Panc1 (cell line): ENCODE measurements at regions not wholly inside any gene's neighbourhood (a gene's known extent, or its start where the extent isn't known, plus 50 kb on each side); places are given as distances from the start of the nearest gene placed in this dataset.

ENCODE experiments used
- CTCF ChIP-seq: fragments of 450-650 bp; IDR thresholded peaks from 2 replicates; pipeline ENCODE4 v1.5.1; 2017; ENCODE audit warnings: mild to moderate bottlenecking
- POLR2AphosphoS5 ChIP-seq: IDR thresholded peaks from 2 replicates; pipeline ENCODE4 v1.6.1; 2012; ENCODE audit warnings: mild to moderate bottlenecking, low read depth, low read length, moderate library complexity
- SIN3A ChIP-seq: IDR thresholded peaks from 2 replicates; pipeline ENCODE4 v1.6.1; 2012; ENCODE audit warnings: low read depth, mild to moderate bottlenecking, low read length, moderate library complexity, borderline replicate concordance; ENCODE audit not compliant: insufficient read depth
- TCF7L2 ChIP-seq: IDR thresholded peaks from 2 replicates; pipeline ENCODE4 v1.6.1; 2011; ENCODE audit warnings: mild to moderate bottlenecking, low read depth, low read length, inconsistent platforms
- TF ChIP-seq, protein P1 (sequence below), 2 experiments: IDR thresholded peaks; 2 replicates each; pipeline ENCODE4 v1.6.1; 2011 to 2012; ENCODE audit warnings: low read depth in 2 of 2, control low read depth in 1 of 2, low read length in 1 of 2, mild to moderate bottlenecking in 1 of 2, moderate library complexity in 1 of 2; ENCODE audit not compliant: insufficient read depth in 1 of 2

GRCh38 chr4:78721747-78722146 is 54.4 kb upstream of the BMP2K start:
- TF ChIP-seq CTCF (no peak), POLR2AphosphoS5 (no peak), TCF7L2 (no peak), SIN3A (no peak)
- TF ChIP-seq, protein P1, sequence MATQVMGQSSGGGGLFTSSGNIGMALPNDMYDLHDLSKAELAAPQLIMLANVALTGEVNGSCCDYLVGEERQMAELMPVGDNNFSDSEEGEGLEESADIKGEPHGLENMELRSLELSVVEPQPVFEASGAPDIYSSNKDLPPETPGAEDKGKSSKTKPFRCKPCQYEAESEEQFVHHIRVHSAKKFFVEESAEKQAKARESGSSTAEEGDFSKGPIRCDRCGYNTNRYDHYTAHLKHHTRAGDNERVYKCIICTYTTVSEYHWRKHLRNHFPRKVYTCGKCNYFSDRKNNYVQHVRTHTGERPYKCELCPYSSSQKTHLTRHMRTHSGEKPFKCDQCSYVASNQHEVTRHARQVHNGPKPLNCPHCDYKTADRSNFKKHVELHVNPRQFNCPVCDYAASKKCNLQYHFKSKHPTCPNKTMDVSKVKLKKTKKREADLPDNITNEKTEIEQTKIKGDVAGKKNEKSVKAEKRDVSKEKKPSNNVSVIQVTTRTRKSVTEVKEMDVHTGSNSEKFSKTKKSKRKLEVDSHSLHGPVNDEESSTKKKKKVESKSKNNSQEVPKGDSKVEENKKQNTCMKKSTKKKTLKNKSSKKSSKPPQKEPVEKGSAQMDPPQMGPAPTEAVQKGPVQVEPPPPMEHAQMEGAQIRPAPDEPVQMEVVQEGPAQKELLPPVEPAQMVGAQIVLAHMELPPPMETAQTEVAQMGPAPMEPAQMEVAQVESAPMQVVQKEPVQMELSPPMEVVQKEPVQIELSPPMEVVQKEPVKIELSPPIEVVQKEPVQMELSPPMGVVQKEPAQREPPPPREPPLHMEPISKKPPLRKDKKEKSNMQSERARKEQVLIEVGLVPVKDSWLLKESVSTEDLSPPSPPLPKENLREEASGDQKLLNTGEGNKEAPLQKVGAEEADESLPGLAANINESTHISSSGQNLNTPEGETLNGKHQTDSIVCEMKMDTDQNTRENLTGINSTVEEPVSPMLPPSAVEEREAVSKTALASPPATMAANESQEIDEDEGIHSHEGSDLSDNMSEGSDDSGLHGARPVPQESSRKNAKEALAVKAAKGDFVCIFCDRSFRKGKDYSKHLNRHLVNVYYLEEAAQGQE (IDR thresholded peaks at IDR 0.05; ENCODE audit: insufficient read depth in 1 of 2, low read depth in 2 of 2, low read length in 1 of 2) = no peak
